Large intestine (tissue), 3 donors: ENCODE measurements at regions not wholly inside any gene's neighbourhood (a gene's known extent, or its start where the extent isn't known, plus 50 kb on each side); places are given as distances from the start of the nearest gene placed in this dataset.

Experiments
- DNase-seq, 2 donors: peaks; one replicate each; pipeline versions ENCODE4 v3.0.0 to v3.0.0-alpha.2; 2013
- H3K27ac ChIP-seq: one replicate; pipeline ENCODE4 v1.5.1; 2013; ENCODE audit warnings: low read length
- H3K27me3 ChIP-seq: 2 replicates; pipeline ENCODE4 v1.6.1; 2013; ENCODE audit warnings: low read length; ENCODE audit not compliant: control insufficient read depth, insufficient read depth
- H3K36me3 ChIP-seq: 2 replicates; pipeline ENCODE4 v1.6.1; 2013; ENCODE audit warnings: low read length; ENCODE audit not compliant: control insufficient read depth, insufficient read depth
- H3K4me1 ChIP-seq: one replicate; pipeline ENCODE4 v1.6.1; 2013; ENCODE audit warnings: low read length; ENCODE audit not compliant: control insufficient read depth, insufficient read depth
- H3K4me3 ChIP-seq: one replicate; pipeline ENCODE4 v1.5.1; 2013; ENCODE audit warnings: low read length
- H3K9me3 ChIP-seq: one replicate; pipeline ENCODE4 v1.6.1; 2013; ENCODE audit warnings: mild to moderate bottlenecking, low read depth, low read length, moderate library complexity; ENCODE audit not compliant: control insufficient read depth
- WGBS: methylation state at CpG from one replicate; pipeline ENCODE4 v1.1.5; 2013; ENCODE audit warnings: low lambda C conversion rate; ENCODE audit not compliant: insufficient coverage; 5-methylcytosine and 5-hydroxymethylcytosine counted together

GRCh38 chr10:36608251-36608650 lies 517.1 kb upstream of the ANKRD30A start:
- no peaks in the 10 kb centered on the region for H3K4me1 ChIP-seq
- H3K36me3 ChIP-seq = no peaks in the 10 kb centered on the region
- no peak for DNase-seq
- H3K4me3 ChIP-seq = no peak overlapping the region
- no CpG with 5 or more reads among the region's 1 CpG for WGBS
- no peaks in the 10 kb centered on the region for H3K9me3 ChIP-seq
- H3K27me3 ChIP-seq = no peaks in the 10 kb centered on the region
- H3K27ac ChIP-seq = no peak overlapping the region

GRCh38 chr10:36606234-36606839 lies 519.1 kb upstream of the ANKRD30A start:
- DNase-seq = no peak
- WGBS = 90% methylated on average over 2 of the region's 5 CpGs
- H3K27me3 ChIP-seq = no peaks in the 10 kb centered on the region
- H3K4me3 ChIP-seq = no peak overlapping the region
- H3K36me3 ChIP-seq = no peaks in the 10 kb centered on the region
- H3K27ac ChIP-seq = no peak overlapping the region
- no peaks in the 10 kb centered on the region for H3K9me3 ChIP-seq
- H3K4me1 ChIP-seq = no peaks in the 10 kb centered on the region

GRCh38 chr10:36604316-36604715 lies 521.1 kb upstream of the ANKRD30A start:
- no peak for DNase-seq
- Histone ChIP-seq H3K27me3 (no peaks in the 10 kb centered on the region), H3K9me3 (no peaks in the 10 kb centered on the region), H3K4me1 (no peaks in the 10 kb centered on the region), H3K27ac (no peak overlapping the region), H3K4me3 (no peak overlapping the region), H3K36me3 (no peaks in the 10 kb centered on the region)
- 100% methylated on average over 2 of the region's 2 CpGs for WGBS

DNA sequence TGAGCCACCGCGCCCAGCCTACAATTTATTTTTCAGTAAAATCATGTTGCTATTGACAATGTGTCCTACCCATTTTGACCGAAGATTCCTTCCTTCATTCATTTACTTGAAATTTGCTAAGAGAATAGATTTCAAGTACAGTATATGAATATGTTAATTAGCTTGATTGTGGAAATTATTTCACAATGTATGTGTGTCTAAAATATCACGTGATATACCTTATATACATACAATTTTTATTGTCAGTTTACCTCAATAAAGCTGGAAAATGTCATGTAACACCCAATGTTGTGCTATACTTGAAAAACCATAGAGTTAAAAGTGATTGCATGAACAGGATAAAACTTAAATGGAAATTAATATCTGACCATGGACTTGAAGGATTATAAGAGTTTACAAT lies 521.7 kb upstream of the ANKRD30A start:
- no peaks in the 10 kb centered on the region for H3K27me3 ChIP-seq
- no peaks in the 10 kb centered on the region for H3K4me1 ChIP-seq
- no peak overlapping the region for H3K27ac ChIP-seq
- 67% methylated on average over 1 of the region's 4 CpGs for WGBS
- H3K9me3 ChIP-seq = no peaks in the 10 kb centered on the region
- DNase-seq = no peak
- H3K4me3 ChIP-seq = no peak overlapping the region
- H3K36me3 ChIP-seq = no peaks in the 10 kb centered on the region

DNA sequence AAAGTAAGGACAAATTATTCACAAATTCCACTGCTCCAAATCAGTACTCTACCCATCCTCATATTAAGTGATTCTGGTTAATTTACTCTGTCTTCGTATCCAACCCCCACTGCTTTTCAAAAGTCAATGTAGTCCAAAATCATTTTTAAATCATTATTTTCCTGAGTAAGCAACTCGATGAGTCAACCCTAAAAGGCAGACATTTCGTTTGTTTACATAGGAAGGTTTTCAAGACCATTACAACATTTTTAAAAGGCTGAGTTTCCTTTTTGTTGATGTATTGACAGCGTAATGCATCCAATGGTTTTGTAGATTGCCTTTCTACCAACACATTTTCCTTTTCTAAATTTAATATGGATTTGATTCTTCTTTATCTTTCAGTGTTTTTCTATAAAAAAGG lies 523.0 kb upstream of the ANKRD30A start:
- Histone ChIP-seq H3K27me3 (no peaks in the 10 kb centered on the region), H3K27ac (no peak overlapping the region), H3K9me3 (no peaks in the 10 kb centered on the region), H3K4me3 (no peak overlapping the region), H3K4me1 (no peaks in the 10 kb centered on the region), H3K36me3 (no peaks in the 10 kb centered on the region)
- no peak for DNase-seq
- WGBS = 100% methylated on average over 1 of the region's 4 CpGs

- Histone ChIP-seq H3K36me3 (no peaks in the 10 kb centered on the region), H3K27ac (no peak overlapping the region)
These were observed 527.6 kb upstream of the ANKRD30A start for GRCh38 chr10:36597756-36598320.

GRCh38 chr10:36592964-36593363 lies 532.4 kb upstream of the ANKRD30A start:
- H3K4me3 ChIP-seq = no peak overlapping the region
- no peak for DNase-seq
- 100% methylated on average over 1 of the region's 5 CpGs for WGBS
- H3K27me3 ChIP-seq = no peaks in the 10 kb centered on the region
- no peaks in the 10 kb centered on the region for H3K9me3 ChIP-seq
- no peak overlapping the region for H3K27ac ChIP-seq
- no peaks in the 10 kb centered on the region for H3K36me3 ChIP-seq
- H3K4me1 ChIP-seq = no peaks in the 10 kb centered on the region

More at GRCh38 chr10:36597756-36598320, 527.6 kb upstream of the ANKRD30A start:
- no peak overlapping the region for H3K4me3 ChIP-seq
- H3K27me3 ChIP-seq = no peaks in the 10 kb centered on the region
- DNase-seq = no peak
- no peaks in the 10 kb centered on the region for H3K9me3 ChIP-seq
- WGBS = 61% methylated on average over 3 of the region's 3 CpGs
- no peaks in the 10 kb centered on the region for H3K4me1 ChIP-seq

DNA sequence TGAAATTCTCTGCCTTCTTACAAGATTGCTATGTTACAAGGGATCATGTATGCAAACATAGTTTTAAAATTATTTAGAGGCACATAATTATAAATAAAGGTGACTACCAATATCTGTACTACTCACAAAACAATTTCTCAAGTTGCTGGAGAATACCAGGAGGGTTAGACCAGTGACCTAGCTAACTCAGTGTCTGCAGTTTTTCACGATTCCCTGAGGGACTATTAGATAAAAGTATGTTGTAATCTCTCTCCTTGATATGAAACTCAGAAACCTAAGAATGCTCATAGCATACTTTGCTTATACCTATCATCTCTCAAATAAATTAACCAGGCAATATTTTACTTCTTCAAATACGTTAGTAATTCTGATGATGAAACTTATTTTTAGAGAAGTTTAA lies 534.0 kb upstream of the ANKRD30A start:
- Histone ChIP-seq H3K36me3 (no peaks in the 10 kb centered on the region), H3K27me3 (no peaks in the 10 kb centered on the region), H3K4me1 (no peaks in the 10 kb centered on the region), H3K9me3 (no peaks in the 10 kb centered on the region), H3K27ac (no peak overlapping the region), H3K4me3 (no peak overlapping the region)
- no peak for DNase-seq
- WGBS = 100% methylated on average over 1 of the region's 2 CpGs

DNA sequence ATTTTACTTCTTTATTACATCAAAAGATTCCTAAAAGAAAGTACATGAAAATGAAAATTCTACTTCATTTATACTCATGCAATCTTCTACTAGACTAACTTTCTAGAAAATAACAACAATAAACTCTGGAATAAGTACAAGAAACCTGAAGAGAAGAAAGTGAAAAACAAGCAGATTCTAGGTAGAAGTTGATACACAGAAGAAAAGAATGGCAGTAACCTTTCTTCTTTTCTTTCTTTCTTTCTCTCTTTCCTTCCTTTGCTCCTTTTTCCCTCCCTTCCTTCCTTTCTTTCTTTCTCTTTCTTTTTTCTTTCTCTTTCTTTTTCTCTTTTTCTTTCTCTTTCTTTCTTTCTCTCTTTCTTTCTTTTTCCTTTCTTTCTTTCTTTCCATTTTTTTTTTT lies 541.7 kb upstream of the ANKRD30A start:
- Histone ChIP-seq H3K27me3 (no peaks in the 10 kb centered on the region), H3K4me1 (no peaks in the 10 kb centered on the region), H3K27ac (no peak overlapping the region), H3K4me3 (no peak overlapping the region), H3K36me3 (no peaks in the 10 kb centered on the region), H3K9me3 (no peaks in the 10 kb centered on the region)
- no peak for DNase-seq

GRCh38 chr10:36581237-36581636 lies 544.2 kb upstream of the ANKRD30A start:
- WGBS = 100% methylated on average over 1 of the region's 2 CpGs
- Histone ChIP-seq H3K9me3 (no peaks in the 10 kb centered on the region), H3K4me3 (no peak overlapping the region), H3K4me1 (no peaks in the 10 kb centered on the region), H3K27ac (no peak overlapping the region), H3K27me3 (no peaks in the 10 kb centered on the region), H3K36me3 (no peaks in the 10 kb centered on the region)
- DNase-seq = no peak

DNA sequence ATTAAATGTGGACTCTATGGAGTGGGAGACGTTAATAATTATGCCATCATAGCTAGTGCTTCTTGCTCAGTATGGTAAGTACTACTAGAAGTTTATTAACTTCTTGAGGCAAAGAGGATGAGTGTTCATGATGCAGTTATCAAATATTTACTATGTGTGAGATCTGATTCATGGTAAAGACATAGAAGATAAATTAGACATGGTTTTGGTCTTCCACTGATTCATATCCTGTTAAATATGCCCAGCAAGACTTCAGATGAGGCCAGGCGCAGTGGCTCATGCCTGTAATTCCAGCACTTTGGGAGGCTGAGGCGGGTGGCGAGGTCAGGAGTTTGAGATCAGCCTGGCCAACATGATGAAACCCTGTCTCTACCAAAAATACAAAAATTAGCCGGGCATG lies 547.1 kb upstream of the ANKRD30A start:
- H3K27ac ChIP-seq = no peak overlapping the region
- no peaks in the 10 kb centered on the region for H3K9me3 ChIP-seq
- H3K27me3 ChIP-seq = no peaks in the 10 kb centered on the region
- no peaks in the 10 kb centered on the region for H3K36me3 ChIP-seq
- no peaks in the 10 kb centered on the region for H3K4me1 ChIP-seq
- no peak overlapping the region for H3K4me3 ChIP-seq
- no CpG with 5 or more reads among the region's 5 CpGs for WGBS
- no peak for DNase-seq
